HG03097 (cell line): ENCODE measurements at regions not wholly inside any gene's neighbourhood (a gene's known extent, or its start where the extent isn't known, plus 50 kb on each side); places are given as distances from the start of the nearest gene placed in this dataset.
A peak's percentile ranks its signal among the peaks of the same experiment; 100 is the strongest.
"Not testable (repeated sequence)": the region's sequence is repeated elsewhere in the genome, so short reads cannot be mapped to it uniquely, and the experiment has no call there.

Experiments
- ATAC-seq: cut with Tn5 transposase; IDR thresholded peaks from one replicate; pipeline ENCODE4 v1.9.1; 2021; ENCODE audit not compliant: unreplicated experiment, low FRiP score

DNA sequence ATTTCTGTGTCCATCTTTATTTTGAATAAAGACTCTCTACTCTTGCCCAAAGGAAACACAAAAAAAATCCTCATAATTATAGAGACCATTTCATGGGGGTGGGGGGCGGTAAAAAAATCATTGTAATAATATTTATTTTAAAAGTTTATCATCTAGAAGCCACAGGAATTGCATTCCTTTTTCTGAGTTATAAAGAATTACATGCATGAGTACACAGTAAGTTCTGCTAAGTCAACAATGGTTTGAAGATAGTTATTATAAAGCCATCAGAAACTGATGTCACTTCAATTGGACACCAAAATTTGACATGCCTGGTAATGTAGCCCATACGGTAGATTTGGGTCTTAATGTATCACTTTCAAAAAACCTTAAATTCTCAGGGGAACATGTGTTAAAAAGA, 478.1 kb upstream of the NR5A2 start:
- ATAC-seq: no peak

DNA sequence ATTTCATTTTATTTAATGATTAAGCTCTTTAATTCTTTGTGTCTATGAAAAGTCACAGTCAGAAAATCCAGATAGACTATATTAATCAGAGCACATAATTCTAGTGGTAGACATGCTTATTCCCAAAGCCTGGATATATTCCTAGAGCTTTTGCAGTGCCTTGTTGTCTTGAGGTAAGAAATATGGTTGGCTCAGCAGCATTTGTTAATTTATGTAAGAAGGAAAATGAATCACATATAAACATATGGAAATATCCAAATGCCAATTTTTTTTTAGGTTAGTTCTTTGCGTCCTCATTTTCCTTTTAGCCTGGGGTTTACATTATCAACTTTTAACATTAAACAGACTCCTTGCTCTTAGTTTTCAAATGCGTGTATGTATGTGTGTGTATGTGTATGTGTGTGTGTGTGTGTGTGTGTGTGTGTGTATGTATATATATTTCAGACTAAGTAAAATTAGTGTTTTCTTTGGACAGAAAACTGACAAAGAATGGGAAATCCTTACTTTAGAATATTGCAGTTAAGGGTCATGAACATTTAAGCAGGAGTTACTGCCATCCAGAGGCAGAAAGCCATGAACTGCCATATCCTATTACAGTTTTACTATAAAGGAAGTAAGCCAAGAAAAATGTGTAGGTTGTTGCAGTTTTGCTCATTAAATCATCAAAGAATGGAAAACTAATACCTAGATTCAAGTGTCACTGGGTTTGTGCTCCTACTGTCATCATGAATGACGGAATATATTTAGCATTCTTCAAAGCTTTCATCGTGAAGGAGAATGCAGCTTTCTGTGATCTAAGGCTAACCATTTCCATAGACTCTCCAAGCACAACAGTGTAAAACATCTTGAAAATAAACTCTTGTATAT, 477.1 kb upstream of the NR5A2 start:
- ATAC-seq: no peak

DNA sequence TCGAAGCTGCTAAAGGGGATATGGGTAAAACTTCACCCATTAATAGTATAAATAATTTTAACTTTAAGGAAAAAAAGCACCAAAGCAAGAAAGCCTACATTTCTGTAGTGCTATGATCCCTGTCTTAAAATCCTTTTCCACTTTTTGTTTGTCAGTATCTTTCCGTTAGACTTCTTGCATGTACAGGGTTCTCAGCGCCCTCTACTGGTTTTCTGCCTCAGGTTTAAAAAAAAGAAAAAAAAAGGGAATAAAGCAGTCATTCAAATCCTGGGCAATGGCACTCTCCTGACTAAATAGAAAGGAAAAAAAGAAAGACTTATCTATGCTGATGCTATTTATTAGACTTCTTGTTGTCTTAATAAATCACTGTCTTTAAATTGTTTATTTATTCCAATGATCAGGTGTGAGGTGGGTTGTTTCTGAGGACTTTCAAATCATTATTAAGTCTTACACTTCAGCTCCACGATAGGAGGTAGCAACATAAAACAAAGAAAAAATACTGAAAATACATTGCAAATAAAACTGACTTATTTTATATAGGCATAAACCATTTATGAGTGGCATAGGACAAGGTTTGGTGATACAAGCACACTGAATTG, 475.4 kb upstream of the NR5A2 start:
- ATAC-seq: no peak

DNA sequence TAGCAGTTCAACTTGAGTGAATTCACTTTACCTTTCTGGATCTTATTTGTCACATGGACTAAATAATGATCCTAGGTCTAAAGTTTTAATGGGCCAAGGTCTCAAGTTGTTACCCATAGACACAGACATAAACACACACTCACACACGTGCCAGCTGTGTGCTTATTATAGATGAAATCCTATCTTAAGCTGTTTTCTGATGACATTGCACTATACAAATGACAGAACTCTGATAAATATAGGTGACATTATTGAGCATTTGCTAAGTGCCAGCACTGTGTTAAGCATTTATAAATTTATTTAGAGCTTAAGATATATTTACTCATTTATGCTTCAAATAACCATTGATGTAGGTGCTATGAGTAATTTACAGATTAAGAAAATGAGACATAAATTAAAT, 474.4 kb upstream of the NR5A2 start:
- ATAC-seq: no peak

DNA sequence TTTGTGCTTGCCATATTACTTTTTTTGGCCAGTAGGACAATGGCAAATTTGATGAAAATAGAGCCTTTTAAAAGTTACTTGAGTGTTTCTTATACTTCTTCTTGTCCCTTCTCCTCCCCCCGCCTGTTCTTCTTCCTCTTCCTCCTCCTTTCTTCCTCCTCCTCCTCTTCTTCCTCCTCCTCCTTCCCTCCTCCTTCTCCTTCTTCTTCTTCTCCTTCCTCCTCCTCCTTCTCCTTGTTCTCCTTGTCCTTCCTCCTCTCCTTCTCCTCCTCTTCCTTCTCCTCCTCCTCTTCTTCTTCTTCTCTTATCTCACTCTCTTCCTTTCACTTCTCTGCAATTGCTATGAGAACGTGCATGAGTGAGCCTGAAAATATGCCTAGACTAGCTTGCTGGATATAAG, 466.2 kb upstream of the NR5A2 start:
- ATAC-seq: no peak

DNA sequence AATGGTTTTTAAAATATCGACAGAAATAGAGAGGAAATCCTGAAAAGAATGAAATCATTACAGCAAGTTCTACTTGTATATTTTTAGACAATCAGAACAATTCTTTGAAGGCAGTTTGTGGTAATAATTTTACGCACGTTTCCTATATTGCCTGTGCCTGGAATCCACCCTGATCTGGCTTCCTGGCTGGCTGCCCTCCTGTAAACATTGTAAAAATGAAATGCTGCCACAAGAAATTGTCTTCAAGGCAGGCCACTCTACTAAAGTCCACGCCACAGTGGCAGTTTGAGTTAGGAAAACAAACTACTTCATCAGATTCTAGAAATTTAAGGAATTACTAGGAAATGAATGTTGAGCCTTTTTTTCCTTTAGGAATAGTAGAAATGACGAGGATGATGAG, 454.5 kb upstream of the NR5A2 start:
- ATAC-seq: no peak

DNA sequence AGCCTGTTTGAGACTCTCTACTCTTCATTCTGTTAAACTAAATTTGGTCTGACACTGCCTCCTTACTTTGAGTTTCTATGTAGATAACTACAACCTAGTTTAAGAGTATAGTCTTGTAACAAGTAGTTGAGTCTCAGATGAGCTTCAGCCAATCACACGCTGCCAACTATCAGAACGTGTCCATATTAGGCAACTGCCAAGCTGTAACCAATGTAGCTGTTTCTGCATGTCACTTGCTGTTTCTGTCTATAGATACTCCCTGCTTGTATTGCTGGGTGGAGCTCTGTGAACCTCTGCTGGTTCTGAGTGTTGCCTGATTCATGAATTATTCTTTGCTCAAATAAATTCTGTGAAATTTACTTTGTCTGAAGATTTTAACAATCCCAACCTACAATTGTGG, 452.6 kb upstream of the NR5A2 start:
- no peak for ATAC-seq

DNA sequence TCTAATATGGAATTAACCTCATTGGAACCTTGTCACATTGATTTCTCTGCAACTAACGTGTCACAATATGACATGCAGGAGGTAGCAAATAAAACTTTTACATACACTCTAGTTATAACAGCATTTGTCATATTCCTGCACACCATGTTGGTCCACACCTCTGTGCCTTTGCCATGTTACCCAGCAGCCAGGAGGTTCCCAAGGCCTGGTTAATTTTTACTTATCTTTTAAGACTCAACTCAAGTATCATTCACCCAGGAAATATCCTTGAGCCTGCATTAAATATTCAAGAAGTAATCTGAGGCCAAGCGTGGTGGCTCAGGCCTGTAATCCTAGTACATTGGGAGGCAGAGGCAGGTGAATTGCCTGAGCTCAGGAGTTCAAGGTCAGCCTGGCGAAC, 447.2 kb upstream of the NR5A2 start:
- no peak for ATAC-seq

DNA sequence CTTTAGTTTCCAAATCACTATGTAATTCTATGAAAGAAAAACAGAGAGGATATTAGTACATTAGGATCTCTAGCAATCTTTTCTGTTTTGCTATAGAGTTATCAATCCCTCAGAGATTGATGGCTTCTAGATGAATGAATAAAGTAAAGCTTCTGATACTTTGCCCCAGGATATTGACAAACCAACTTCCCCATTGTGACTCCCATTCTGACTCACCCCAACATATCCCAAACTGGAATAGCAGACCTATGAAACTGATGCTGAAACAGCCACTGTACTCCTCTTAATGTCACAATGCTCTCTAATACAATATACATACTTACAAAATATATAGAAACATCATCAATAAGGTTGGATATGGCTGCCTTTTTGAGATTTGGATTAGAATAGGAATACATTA, 442.1 kb upstream of the NR5A2 start:
- no peak for ATAC-seq

DNA sequence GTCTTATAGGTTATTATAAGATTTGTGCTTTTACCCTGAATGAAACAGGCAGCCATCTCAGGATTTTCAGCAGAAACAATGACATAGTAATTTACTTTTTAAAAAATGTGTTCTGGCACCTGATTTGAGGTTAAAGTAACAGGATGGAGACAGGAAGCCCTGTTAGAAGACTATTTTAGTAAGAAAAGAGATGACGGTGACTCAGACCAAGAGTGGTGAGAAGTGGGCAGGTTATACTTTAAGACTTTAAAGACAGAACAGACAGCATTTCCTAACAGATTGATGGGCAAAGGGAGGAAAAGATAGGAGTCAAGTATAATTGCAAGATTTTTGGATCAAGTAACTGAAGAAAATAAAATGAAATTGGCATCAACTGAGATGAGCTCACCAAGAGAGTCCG, 436.8 kb upstream of the NR5A2 start:
- peak; percentile 84 for ATAC-seq

DNA sequence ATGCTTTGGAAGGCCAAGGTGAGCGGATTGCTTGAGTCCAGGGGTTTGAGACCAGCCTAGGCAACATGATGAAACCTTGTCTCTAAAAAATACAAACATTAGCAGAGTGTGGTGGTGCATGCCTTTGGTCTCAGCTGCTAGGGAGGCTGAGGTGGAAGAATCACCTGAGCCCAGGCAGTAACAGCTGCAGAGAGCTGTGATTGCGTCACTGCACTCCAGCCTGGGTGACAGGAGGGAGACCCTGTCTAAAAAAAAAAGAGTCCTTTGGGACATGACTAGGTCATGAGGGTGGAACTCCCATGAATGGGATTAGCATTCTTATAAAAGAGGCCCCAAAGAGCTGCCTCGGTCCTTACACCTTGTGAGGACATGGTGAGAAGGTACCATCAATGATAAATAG, 436.0 kb upstream of the NR5A2 start:
- no peak for ATAC-seq

DNA sequence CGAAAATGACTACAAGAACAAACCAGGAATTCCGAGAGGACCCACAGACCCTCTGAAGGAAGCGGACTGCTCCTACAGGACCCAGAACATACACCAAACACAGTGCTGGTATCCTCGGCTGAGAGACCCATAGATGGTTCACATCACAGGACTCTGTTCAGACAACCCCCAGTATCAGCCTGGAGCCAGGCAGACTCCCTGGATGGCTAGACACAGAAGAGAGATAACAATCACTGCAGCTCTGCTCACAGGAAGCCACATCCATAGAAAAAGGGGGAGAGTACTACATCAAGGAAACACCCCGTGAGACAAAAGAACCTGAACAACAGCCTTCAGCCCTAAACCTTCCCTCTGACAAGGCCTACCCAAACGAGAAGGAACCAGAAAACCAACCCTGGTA, 434.0 kb upstream of the NR5A2 start:
- no peak for ATAC-seq

DNA sequence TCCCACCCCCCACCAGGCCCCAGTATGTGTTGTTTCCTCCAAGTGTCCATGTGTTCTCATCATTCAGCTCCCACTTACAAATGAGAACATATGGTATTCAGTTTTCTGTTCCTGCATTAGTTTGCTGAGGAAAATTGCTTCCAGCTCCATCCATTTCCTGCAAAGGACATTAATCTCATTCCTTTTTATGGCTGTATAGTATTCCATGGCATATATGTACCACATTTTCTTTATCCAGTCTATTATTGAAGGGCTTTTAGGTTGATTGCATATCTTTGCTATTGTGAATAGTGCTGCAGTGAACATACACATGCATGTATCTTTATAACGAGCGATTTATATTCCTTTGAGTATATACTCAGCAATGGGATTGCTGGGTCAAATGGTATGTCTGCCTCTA, 431.1 kb upstream of the NR5A2 start:
- ATAC-seq: not testable (repeated sequence)

DNA sequence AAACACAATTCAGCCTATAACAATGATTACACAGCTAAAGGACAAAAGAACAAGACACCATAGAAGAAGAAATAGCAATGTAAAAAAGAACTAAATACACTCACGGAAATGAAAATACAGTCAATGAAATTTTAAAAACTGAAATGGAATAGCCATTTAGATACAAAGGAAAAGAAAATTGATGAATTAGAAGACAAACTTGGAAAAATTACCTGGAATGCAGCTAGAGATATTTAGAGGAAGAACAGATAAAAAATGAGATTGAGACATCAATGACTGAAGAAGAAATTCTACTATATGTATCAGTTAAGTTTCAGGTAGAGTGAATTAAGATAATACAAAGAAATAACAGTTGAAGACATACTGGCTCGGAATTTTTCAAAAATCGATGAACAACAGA, 430.4 kb upstream of the NR5A2 start:
- no peak for ATAC-seq

DNA sequence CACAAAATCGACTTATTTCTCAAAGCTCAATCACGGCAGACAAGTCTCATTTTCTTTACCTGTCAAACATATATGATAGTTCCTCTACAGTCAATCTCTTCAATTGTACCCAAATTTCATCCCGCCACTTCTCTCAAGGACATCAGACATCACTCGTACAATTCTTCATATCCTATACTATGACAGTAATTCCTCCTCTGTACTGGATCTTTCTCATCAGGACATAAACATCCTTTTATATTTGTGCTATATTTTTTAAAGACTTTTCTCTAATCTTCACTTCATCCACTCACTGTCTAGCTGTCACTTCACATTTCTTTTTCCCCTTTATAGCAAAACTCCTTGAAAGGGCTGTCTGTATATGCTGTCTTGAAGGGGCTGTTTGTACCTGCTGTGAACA, 419.1 kb upstream of the NR5A2 start:
- ATAC-seq: no peak

DNA sequence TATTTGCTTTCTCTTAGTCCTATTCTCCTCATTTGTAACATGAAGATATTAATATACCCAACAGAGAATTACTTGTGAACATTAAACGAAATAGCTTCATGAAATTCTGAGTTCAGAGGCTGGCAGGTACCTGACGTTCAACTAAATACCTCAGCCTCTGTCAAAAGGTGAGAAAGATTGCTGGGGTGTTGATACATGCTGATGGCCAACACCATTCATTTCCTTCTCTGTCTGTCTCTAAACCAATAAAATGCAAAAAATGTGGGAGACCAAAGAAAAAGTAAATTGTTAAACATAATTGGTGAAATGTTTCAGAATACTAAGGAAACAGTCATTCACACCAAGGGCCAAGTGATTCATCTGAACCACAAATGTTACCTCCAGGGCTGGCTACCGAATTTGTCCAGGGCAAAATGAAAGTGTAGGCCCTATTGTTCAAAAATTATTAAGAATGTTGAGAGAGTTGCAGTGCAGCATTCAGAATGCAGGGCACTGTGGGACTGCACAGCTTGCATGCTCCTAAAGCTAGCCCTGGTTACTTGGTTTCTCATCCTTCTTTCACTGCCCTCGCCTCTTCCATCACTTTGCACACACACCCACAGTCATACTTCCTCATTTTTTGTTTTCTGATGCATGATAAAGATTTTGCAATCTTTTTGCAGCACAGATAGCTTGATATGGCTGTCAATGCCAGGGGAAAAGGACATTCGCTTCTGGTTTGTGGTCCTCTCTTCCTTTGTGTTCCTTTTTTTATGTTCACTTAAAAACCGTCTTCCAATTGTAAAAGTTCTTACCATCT, 414.3 kb upstream of the NR5A2 start:
- no peak for ATAC-seq

DNA sequence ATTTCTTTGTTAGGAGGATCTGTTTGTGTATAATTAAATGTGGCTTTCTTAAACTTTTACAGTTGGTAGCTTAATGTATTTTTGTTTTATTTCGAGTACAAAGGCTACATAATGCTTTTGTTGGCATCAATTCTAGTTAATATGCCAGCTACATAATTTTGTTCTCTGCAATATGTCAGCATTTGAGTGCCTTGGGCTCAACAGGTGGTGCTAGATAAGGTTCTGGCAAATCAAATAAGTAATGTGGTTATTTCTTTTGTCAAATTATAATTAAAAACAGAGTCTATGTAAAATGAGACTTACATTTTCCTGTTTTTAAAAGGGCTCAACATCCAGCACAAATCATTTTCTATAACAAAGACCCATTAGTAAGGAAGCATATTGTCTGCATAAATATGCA, 410.6 kb upstream of the NR5A2 start:
- no peak for ATAC-seq

DNA sequence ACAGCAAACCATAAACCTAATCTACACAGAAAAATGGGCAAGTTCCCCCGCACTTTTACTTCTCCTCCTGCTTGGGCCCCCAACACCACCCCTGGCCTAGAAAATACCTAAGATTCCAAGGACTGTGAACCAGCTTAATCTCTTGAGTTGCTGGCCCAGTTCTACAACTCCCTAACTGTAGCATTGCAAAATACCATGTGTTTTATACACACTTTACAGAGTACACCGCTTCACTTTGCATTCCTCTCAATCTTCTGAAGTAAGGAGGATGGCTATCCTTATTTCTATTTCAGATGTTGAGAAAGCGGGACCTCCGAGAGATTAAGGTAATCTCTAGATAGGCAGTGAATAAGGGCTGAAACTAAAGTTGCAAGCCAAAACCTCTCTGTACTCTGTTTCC, 408.3 kb upstream of the NR5A2 start:
- no peak for ATAC-seq

DNA sequence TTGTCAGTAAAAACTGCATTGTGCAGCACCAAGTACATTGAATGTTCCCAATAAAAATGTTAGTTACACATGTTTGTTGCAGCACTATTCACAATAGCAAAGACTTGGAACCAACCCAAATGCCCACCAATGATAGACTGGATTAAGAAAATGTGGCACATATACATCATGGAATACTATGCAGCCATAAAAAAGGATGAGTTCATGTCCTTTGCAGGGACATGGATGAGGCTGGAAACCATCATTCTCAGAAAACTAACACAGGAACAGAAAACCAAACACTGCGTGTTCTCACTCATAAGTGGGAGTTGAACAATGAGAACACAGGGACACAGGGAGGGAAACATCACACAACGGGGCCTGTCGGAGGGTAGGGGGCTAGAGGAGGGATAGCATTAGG, 401.3 kb upstream of the NR5A2 start:
- not testable (repeated sequence) for ATAC-seq

DNA sequence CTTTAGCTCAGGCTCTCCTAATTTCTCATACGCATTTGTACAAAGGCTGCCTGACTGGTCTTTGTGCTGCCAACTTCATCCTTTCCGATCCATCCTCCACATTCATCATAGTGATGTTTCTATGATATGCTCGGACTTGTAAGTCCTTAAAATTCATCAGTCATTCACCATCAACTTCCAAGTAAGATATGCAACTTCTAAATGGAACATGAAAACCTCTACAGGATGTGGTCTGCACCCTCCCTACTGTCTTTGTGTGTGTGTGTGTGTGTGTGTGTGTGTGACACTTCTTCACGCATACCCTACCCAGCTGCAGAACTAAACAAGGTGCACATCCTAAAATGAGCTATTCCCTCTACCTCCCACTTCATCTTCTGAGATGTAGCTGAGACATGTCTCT, 397.9 kb upstream of the NR5A2 start:
- ATAC-seq: no peak

DNA sequence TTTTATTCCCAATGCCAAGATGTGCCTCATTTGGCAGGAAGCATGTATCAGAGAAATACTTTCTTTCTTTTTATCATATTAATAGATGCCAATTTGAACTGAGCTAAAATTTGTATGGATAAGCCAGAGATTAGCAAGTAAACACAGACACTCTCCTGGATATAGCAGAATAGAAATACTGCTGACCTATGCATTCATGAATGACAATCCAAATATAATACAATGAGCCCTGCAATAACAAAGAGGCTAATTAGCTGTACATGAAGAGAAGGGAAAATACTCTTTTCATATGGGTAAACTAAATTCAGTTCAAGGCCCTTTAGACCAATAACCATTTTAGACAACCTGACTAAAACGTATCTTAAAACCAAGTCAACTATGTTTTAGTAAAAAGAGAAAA, 388.1 kb upstream of the NR5A2 start:
- no peak for ATAC-seq

DNA sequence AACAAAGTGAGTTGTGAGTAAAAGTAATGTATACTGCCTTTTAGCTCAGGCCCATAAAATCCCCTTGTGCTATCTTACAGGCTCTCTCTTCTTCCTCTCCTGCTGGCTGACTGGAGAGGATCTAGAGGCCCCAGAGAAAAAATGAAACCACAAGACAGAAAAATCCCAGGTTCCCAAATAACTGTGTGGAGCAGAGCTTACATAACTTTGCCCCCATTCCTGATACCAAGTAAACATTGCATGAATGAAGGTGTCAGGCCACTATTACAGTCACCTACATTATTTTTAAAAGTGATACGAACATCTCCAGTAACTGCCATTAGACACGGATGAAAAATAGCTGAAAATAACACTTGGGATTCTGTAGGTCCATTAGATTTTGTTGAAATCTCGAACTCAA, 386.0 kb upstream of the NR5A2 start:
- ATAC-seq: no peak
